GM18873 (cell line): ENCODE measurements at regions not wholly inside any gene's neighbourhood (a gene's known extent, or its start where the extent isn't known, plus 50 kb on each side); places are given as distances from the start of the nearest gene placed in this dataset.

Experiments
- ATAC-seq: cut with Tn5 transposase; IDR thresholded peaks from one replicate; pipeline ENCODE4 v1.9.1; 2021; ENCODE audit warnings: mild to moderate bottlenecking, moderate library complexity, moderate number of reproducible peaks; ENCODE audit not compliant: unreplicated experiment, low FRiP score

DNA sequence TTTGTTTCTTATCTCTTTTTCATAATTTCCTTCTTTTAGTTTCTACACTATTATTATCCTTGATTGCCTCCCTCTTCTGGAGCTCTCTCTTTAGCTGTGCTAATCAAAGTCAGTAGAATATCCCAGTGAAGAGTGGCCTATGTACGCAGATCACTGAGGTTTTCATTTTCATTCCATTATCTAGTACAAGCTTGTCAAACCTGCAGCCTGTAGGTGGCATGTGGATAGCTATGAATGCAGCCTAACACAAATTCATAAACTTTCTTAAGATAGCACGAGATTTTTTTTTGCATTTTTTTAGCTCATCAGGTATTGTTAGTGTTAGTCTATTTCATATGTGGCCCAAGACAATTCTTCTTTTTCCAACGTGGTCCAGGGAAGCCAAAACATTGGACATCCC is 825.7 kb upstream of the MAP3K7 start:
- no peak for ATAC-seq

DNA sequence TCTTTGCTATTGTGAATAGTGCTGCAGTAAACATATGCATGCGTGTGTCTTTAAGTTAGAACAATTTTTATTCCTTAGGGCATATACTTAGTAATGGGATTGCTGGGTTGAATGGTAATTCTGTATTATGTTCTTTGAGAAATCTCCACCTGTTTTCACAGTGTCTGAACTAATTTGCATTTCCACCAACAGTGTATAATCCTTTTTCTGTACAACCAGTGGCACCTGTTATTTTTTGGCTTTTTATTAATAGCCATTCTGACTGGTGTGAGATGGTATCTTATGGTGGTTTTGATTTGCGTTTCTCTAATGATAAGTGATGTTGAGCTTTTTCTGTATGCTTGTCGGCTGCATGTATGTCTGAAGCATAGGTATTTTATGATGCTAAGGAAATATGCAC is 820.8 kb upstream of the MAP3K7 start:
- no peak for ATAC-seq

- no peak for ATAC-seq
Measured at GRCh38 chr6:91392951-91393350, 806.1 kb upstream of the MAP3K7 start.

DNA sequence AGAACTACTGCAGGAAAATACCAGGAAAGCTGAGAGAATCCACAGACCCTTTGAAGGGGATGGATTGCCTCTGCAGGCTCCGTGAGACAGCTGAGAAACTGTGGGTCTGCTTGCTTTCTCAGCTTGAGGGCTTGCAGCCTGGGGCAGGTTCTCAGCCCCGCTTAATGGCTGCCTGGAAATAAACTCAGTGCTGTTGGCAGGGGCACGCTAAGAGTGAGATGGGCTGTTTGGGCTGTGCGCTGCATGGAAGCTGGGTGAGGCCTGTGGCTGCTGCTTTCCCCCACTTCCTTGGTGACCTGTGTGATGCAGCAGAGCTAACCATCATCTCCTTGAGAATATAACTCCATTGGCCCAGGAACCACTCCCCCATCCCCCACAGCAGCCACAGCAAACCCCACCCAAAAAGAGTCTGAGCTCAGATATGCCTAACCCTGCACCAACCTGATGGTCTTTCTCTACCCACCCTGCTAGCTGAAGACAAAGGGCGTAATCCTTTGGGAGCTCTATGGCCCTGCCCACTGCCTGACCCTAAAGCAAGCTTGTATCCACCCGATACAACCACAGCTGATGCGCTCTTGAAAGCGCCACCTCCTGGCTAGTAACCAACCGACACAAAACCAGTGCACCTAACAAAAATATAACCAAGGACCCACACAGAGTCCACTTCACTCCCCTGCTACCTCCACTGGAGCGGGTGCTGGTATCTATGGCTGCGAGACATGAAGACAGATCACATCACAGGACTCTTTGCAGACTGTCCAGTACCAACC is 800.6 kb upstream of the MAP3K7 start:
- ATAC-seq = no peak

GRCh38 chr6:91386204-91386603 is 799.3 kb upstream of the MAP3K7 start:
- ATAC-seq = no peak

- ATAC-seq = no peak
Measured at GRCh38 chr6:91383207-91383606, 796.3 kb upstream of the MAP3K7 start.

DNA sequence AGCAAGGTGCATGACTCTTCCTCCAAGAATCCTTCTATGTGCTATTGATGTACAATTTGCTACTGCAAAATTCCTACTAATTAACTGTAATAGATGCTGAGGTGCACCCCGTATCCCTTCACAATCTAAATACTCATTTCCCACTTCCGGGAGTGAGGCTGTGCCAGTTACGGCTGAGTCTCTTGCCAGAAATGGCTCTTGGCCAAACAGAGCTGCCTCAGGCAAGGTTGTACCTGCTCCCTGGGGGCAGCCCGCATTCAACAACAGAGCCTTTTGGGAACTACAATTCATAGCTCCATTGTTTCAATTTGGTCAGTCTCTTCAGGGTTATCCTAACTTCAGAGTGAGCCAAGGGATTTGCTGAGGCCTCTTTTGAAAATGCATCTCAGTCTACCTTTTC is 789.8 kb upstream of the MAP3K7 start:
- no peak for ATAC-seq

- no peak for ATAC-seq
Measured at GRCh38 chr6:91366781-91367180, 779.9 kb upstream of the MAP3K7 start.

DNA sequence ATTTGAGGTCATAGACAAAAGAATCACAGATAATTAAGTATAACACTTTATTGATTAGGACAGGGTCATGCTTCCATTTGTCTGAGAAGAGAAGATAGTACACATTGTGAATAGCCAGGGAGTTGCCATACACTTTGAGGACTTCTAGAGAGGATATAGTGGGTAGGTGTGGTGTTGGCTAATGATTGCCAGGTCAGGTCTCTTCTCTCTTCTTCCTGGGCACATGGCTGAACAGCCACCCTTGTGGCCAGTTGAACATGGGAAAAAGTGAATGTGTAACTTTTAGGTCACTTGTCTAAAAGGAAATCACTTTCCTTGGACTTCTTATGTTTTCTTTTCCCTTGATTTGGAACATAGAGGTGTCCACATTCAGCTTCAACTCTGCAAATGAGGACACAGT is 772.1 kb upstream of the MAP3K7 start:
- no peak for ATAC-seq

- ATAC-seq = no peak
Measured at GRCh38 chr6:91352878-91353277, 766.0 kb upstream of the MAP3K7 start.

DNA sequence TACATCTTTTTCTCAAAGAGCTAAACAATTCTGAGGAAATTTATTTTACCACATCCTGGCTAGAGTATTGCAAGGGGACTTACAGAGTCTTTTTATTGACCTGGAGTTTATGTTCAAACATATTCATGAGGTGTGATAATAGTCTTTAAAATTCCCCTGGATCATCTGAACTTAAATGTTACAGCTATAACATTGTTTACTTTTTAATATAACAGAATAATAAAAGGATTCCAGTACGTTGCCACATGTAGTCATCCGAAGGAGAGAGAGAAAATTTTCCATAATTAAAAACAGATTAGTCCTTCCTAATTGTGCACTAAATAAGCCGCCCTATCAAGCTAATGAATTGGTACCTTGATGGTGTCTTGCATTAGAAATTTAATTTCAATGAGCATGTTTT is 765.4 kb upstream of the MAP3K7 start:
- no peak for ATAC-seq

- no peak for ATAC-seq
Measured at GRCh38 chr6:91350146-91350908, 763.5 kb upstream of the MAP3K7 start.

GRCh38 chr6:91341473-91341872 is 754.6 kb upstream of the MAP3K7 start:
- ATAC-seq = no peak

DNA sequence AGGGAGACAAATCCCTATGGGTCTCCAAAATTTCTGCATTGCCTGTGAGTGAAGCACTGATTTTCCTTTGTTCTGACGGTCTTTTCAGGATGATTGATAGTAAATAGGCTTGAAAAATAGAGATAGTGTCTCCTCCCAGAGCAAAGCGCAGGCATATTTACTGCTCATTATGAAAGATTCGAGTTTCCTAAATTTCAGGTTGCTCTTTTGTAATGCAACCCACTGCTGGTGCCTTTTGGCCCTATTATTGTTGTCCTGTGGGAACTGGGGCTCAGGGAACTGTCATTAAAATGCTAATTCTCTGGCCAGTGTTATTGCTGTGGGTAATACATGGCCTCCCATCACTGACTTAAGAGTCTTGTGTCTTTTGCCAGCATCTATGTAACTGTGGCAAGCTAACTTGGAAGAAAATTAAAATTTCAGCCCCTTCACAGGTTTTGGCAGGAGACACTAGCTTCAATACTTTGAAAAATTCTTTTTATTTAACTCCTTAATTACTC is 754.1 kb upstream of the MAP3K7 start:
- no peak for ATAC-seq

DNA sequence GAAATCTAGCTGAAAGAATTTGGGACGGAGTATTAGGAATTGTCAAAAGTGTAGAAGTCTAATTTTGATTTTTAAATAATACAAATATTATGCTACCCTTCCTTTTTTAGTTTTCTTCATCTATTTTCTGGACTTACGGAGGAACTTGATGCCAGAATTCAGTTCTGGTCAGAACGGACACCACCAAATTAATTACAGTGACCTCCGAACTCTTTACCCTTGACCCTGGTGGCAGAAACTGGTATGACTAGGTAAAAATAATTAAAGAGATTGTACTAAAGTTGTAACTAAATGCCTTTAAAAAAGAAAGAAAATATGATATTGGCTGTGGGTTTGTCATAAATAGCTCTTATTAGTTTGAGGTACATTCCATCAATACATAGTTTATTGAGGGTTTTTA is 751.1 kb upstream of the MAP3K7 start:
- no peak for ATAC-seq

- no peak for ATAC-seq
Measured at GRCh38 chr6:91330896-91331295, 744.0 kb upstream of the MAP3K7 start.

- no peak for ATAC-seq
Measured at GRCh38 chr6:91328241-91328640, 741.4 kb upstream of the MAP3K7 start.

GRCh38 chr6:91324711-91325110 is 737.8 kb upstream of the MAP3K7 start:
- no peak for ATAC-seq

- no peak for ATAC-seq
Measured at GRCh38 chr6:91317984-91318383, 731.1 kb upstream of the MAP3K7 start.

DNA sequence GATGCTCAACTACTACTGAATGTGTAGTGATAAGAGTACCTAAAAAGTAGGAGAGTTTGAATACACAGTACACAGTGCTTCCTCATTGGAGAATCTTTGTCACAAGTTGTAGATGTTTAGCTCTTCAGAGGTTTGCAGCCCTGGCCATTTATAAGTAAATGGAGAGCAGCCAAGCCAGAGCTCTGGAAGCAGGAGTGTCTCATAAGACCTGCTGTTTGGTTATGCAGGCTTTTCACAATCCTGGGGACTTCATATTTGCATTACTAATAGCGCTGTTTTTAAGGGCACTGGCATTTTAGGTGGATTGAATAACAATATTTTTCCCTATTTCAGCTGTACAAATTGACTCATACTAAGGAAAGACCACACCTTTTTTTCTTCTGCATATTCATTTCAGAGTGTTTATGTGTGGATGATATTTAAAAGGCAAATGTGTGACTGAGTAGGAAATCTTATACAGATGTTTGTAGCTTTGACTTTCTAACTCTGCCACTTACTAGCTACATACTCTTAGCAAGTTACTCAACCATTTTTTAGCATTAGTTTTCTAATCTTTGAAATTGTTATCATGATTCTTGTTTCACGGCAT is 730.5 kb upstream of the MAP3K7 start:
- no peak for ATAC-seq

GRCh38 chr6:91310178-91310577 is 723.3 kb upstream of the MAP3K7 start:
- no peak for ATAC-seq
